ENCODE measurements at regions not wholly inside any gene's neighbourhood (a gene's known extent, or its start where the extent isn't known, plus 50 kb on each side); places are given as distances from the start of the nearest gene placed in this dataset.

DNA sequence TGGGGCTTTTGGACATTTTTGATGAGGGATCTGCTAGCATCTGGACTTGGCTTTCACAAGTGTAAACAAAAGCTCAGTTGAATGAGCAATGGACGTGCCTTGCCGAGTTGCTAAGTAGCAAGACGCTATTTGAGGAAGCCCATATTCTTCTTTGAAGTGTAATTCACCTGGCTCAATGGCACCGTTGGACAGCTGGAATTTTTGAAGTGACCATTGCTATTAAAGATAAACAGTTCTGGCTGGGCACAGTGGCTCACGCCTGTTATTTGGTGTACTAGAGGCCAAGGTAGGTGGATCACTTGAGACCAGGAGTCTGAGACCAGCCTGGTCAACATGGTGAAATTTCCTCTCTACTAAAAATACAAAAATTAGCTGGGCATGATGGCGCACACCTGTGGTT, 88.8 kb upstream of the SOX4 start:
- Histone ChIP-seq H3K27ac (no peak overlapping the region), H3K9me3 (no peaks in the 10 kb centered on the region)

DNA sequence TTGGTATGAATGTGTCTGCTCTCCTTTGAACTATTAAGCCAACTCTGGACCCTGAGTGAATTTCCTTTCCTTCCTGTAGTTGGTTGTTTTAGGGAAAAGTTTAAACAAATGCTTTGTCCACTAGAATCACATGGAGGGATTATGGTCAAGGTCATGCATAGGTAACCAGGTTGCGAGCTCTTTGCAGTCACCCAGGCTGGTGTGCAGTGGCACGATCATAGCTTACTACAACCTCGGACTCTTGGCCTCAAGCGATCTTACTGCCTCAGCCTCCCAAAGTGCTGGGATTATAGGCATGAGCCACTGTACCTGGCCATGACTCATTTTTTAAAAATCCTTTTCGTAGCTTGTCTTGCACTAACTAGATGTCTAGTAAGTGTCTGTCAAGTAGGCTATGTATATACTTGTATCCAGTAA, 88.0 kb upstream of the SOX4 start:
- H3K4me3 ChIP-seq, result no peak overlapping the region
- H4K20me1 ChIP-seq, result no peaks in the 10 kb centered on the region
- no peak overlapping the region for H3K9ac ChIP-seq
- TF ChIP-seq Cebpa-rat (IDR thresholded peaks at IDR 0.05), result no peak
- no peaks in the 10 kb centered on the region for H3K9me3 ChIP-seq
- H3K4me2 ChIP-seq, result no peak overlapping the region
- no peaks in the 10 kb centered on the region for H3K4me1 ChIP-seq
- no peaks in the 10 kb centered on the region for H3K36me3 ChIP-seq
- H3K27ac ChIP-seq, result no peak overlapping the region
- H3K27me3 ChIP-seq, result no peaks in the 10 kb centered on the region

More for the DNA sequence above, 88.8 kb upstream of the SOX4 start:
- H3K9ac ChIP-seq, result no peak overlapping the region
- no peak overlapping the region for H3K4me3 ChIP-seq
- no peaks in the 10 kb centered on the region for H3K27me3 ChIP-seq
- no peaks in the 10 kb centered on the region for H4K20me1 ChIP-seq
- H3K36me3 ChIP-seq, result no peaks in the 10 kb centered on the region
- no peak for TF ChIP-seq Cebpa-rat (IDR thresholded peaks at IDR 0.05)
- no peak overlapping the region for H3K4me2 ChIP-seq
- H3K4me1 ChIP-seq, result no peaks in the 10 kb centered on the region

GRCh38 chr6:21506126-21506525, 87.4 kb upstream of the SOX4 start:
- Histone ChIP-seq H3K4me3 (no peak overlapping the region), H3K4me2 (no peak overlapping the region), H3K9ac (no peak overlapping the region), H3K9me3 (no peaks in the 10 kb centered on the region), H3K27me3 (no peaks in the 10 kb centered on the region), H4K20me1 (no peaks in the 10 kb centered on the region), H3K27ac (no peak overlapping the region), H3K36me3 (no peaks in the 10 kb centered on the region), H3K4me1 (no peaks in the 10 kb centered on the region)
- no peak for TF ChIP-seq Cebpa-rat (IDR thresholded peaks at IDR 0.05)

- Histone ChIP-seq H3K27ac (no peak overlapping the region), H3K9ac (no peak overlapping the region), H3K4me1 (no peaks in the 10 kb centered on the region), H3K27me3 (no peaks in the 10 kb centered on the region), H3K36me3 (no peaks in the 10 kb centered on the region), H3K9me3 (no peaks in the 10 kb centered on the region), H3K4me3 (no peak overlapping the region), H4K20me1 (no peaks in the 10 kb centered on the region), H3K4me2 (no peak overlapping the region)
- no peak for TF ChIP-seq Cebpa-rat (IDR thresholded peaks at IDR 0.05)
Observed at GRCh38 chr6:21507811-21508210, 85.7 kb upstream of the SOX4 start.

- no peak for TF ChIP-seq Cebpa-rat (IDR thresholded peaks at IDR 0.05)
- Histone ChIP-seq H3K9ac (no peak overlapping the region), H3K27me3 (no peaks in the 10 kb centered on the region), H3K4me2 (no peak overlapping the region), H3K9me3 (no peaks in the 10 kb centered on the region), H3K4me3 (no peak overlapping the region), H3K27ac (no peak overlapping the region), H3K36me3 (no peaks in the 10 kb centered on the region), H4K20me1 (no peaks in the 10 kb centered on the region), H3K4me1 (no peaks in the 10 kb centered on the region)
Observed at GRCh38 chr6:21508753-21509152, 84.8 kb upstream of the SOX4 start.

DNA sequence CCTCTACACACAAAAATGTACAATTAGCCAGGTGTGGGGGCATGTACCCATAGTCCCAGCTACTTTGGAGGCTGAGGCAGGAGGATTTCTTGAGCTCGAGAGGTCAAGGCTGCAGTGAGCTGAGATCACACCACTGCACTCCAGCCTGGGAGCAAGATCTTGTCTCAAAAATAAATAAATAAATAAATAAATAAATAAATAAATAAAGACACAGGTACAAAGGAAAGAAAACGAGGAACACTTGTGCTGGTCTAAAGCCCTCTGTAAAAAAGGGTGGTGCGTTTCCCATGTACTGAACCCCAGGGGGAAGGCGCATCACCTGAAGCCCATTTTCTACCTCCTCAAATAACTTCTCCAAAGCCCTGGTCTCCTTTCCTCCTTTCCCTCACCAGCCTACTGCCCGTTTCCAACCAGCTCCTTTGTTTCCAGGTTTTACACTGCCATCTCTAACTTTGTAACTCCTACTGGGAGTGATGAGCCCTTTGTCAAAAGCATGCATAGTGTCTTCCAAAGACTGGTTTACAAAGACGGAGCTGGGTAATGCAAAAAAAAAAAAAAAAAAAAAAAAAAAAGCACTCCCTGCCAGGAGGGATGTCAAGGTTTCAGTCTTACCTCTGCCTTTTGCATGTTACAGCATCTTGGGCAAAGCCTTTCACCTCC, 81.5 kb upstream of the SOX4 start:
- TF ChIP-seq Cebpa-rat (IDR thresholded peaks at IDR 0.05), result no peak

DNA sequence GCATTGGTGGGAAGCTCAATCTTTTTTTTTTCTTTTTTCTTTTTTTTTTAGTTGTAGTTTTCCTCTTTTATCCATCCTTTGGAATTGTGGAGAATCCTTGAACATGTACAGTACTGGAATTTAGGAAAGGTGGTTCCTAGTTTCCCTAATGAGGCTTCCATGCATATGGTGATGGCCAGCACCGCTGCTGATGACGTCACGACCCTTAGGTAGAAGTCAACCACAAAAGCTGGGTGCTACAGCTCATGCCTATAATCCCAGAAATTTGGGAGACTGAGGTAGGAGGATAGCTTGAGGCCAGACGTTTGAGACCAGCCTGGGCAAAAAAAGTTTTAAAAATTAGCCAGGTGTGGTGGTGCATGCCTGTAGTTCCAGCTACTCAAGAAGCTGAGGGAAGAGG, 79.3 kb upstream of the SOX4 start:
- Histone ChIP-seq H3K27me3 (no peaks in the 10 kb centered on the region), H3K4me3 (no peak overlapping the region), H3K9me3 (no peaks in the 10 kb centered on the region), H3K4me2 (no peak overlapping the region), H4K20me1 (no peaks in the 10 kb centered on the region), H3K27ac (no peak overlapping the region), H3K36me3 (no peaks in the 10 kb centered on the region), H3K4me1 (no peaks in the 10 kb centered on the region), H3K9ac (no peak overlapping the region)
- TF ChIP-seq Cebpa-rat (IDR thresholded peaks at IDR 0.05), result no peak

More for the DNA sequence above, 81.5 kb upstream of the SOX4 start:
- H3K9me3 ChIP-seq, result no peaks in the 10 kb centered on the region
- no peaks in the 10 kb centered on the region for H3K4me1 ChIP-seq
- H3K4me3 ChIP-seq, result no peak overlapping the region
- H3K4me2 ChIP-seq, result no peak overlapping the region
- H3K36me3 ChIP-seq, result no peaks in the 10 kb centered on the region
- no peak overlapping the region for H3K9ac ChIP-seq
- no peaks in the 10 kb centered on the region for H4K20me1 ChIP-seq
- H3K27ac ChIP-seq, result no peak overlapping the region
- no peaks in the 10 kb centered on the region for H3K27me3 ChIP-seq

- no peak for TF ChIP-seq Cebpa-rat (IDR thresholded peaks at IDR 0.05)
- Histone ChIP-seq H3K36me3 (no peaks in the 10 kb centered on the region), H3K4me1 (no peaks in the 10 kb centered on the region), H3K27me3 (no peaks in the 10 kb centered on the region), H3K9me3 (no peaks in the 10 kb centered on the region), H3K27ac (no peak overlapping the region), H3K9ac (no peak overlapping the region), H3K4me2 (no peak overlapping the region), H4K20me1 (no peaks in the 10 kb centered on the region), H3K4me3 (no peak overlapping the region)
Observed at GRCh38 chr6:21518317-21518716, 75.2 kb upstream of the SOX4 start.

DNA sequence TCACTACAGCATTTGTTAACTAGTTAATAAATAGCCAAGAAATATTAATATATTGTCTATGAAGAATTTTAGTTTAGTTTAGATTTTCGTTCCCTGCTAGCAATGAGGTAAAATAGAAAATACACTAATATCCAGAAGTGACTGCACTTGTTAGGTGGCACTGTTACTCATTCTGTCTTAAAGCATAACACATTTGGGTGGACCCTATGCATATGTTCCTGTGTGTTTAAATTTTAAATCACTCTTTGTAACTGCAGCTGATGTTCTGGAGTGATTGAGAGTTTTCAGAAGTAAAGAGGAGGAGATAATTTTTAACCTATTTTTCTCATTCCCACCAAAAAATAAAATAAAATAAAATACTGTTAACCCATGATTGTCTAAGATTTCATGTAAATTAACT, 73.9 kb upstream of the SOX4 start:
- Histone ChIP-seq H3K27ac (no peak overlapping the region), H3K9ac (no peak overlapping the region), H3K9me3 (no peaks in the 10 kb centered on the region), H3K4me1 (no peaks in the 10 kb centered on the region), H3K4me2 (no peak overlapping the region), H3K4me3 (no peak overlapping the region), H4K20me1 (no peaks in the 10 kb centered on the region), H3K36me3 (no peaks in the 10 kb centered on the region), H3K27me3 (no peaks in the 10 kb centered on the region)
- no peak for TF ChIP-seq Cebpa-rat (IDR thresholded peaks at IDR 0.05)

DNA sequence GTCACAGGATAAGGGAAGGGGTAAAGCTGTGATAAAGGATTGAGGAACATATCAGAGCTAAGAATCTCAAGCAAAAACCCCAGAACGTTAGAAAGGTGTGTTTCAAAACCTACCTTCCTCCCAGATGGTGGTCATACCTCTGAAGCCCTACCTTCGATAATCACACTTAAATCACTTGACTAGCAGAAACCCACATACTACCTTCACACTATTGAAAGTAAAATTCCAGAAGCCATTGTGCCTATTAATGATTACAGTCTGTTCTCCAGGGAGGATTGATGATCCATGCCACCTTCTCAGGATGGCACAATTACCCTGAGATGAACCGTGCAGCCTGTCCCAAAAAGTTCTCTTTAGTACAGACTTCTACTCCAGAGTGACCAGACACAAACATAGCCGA, 72.3 kb upstream of the SOX4 start:
- H3K4me3 ChIP-seq, result no peak overlapping the region
- H3K27me3 ChIP-seq, result no peaks in the 10 kb centered on the region
- no peak overlapping the region for H3K27ac ChIP-seq
- H3K9me3 ChIP-seq, result no peaks in the 10 kb centered on the region
- no peaks in the 10 kb centered on the region for H3K36me3 ChIP-seq
- H3K4me1 ChIP-seq, result no peaks in the 10 kb centered on the region
- H3K4me2 ChIP-seq, result no peak overlapping the region
- TF ChIP-seq Cebpa-rat (IDR thresholded peaks at IDR 0.05), result no peak
- no peaks in the 10 kb centered on the region for H4K20me1 ChIP-seq
- H3K9ac ChIP-seq, result no peak overlapping the region
